ENCODE measurements at regions not wholly inside any gene's neighbourhood (a gene's known extent, or its start where the extent isn't known, plus 50 kb on each side); places are given as distances from the start of the nearest gene placed in this dataset.

DNA sequence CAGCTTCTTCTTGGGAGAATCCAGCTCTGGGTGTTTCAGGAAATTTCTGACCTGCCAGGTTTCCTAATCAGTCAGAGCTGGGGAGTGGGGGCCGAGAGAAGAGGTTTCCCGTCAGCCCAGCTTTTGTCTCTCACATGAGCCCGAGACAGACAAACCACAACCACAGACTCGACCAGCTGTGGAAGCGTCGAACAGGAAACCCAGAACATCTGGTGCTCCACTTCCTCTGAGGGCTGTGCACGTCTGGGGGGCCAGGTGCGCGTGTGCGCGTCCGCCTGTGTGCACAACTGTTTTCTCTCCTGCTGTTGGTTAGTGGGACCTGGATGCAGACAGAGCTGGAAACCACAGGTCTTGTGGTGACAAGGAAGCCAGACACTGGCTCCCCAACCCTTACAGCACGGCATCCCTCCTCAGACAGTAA lies 113.0 kb upstream of the SLC25A33 start (continued):
- TF ChIP-seq, protein P1, sequence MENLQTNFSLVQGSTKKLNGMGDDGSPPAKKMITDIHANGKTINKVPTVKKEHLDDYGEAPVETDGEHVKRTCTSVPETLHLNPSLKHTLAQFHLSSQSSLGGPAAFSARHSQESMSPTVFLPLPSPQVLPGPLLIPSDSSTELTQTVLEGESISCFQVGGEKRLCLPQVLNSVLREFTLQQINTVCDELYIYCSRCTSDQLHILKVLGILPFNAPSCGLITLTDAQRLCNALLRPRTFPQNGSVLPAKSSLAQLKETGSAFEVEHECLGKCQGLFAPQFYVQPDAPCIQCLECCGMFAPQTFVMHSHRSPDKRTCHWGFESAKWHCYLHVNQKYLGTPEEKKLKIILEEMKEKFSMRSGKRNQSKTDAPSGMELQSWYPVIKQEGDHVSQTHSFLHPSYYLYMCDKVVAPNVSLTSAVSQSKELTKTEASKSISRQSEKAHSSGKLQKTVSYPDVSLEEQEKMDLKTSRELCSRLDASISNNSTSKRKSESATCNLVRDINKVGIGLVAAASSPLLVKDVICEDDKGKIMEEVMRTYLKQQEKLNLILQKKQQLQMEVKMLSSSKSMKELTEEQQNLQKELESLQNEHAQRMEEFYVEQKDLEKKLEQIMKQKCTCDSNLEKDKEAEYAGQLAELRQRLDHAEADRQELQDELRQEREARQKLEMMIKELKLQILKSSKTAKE (IDR thresholded peaks at IDR 0.05; ENCODE audit: low read depth, poor library complexity, severe bottlenecking): peak; percentile 100
- TF ChIP-seq PAX8 (IDR thresholded peaks at IDR 0.05) (no peak), SPI1 (IDR thresholded peaks at IDR 0.05; ENCODE audit: borderline replicate concordance, insufficient read depth, low read depth, low read length) (peak; percentile 83), ESRRA (IDR thresholded peaks at IDR 0.05; ENCODE audit: low read length) (no peak), HDAC6 (IDR thresholded peaks at IDR 0.05; ENCODE audit: unreplicated experiment) (no peak), FOXM1 (IDR thresholded peaks at IDR 0.05; ENCODE audit: low read depth, low read length) (peak; percentile 97), DPF2 (IDR thresholded peaks at IDR 0.05) (peak; percentile 93), POLR2AphosphoS5 (IDR thresholded peaks at IDR 0.05; ENCODE audit: low read length) (peak; percentile 65; the same call in 1 of the 2 replicates), CEBPB (IDR thresholded peaks at IDR 0.05; ENCODE audit: borderline replicate concordance in 1 of 2, low read depth in 2 of 2, low read length in 2 of 2) (peak in 1 of 2 experiments; percentile 91; a peak in 2 of 4 replicates), EGR1 (IDR thresholded peaks at IDR 0.05; ENCODE audit: borderline replicate concordance in 1 of 2, low read depth in 2 of 2, low read length in 2 of 2) (peak in 1 of 2 experiments; percentile 49; a peak in 1 of 3 replicates), RUNX3 (IDR thresholded peaks at IDR 0.05; ENCODE audit: low read length) (peak; percentile 100), FOS (IDR thresholded peaks at IDR 0.05; ENCODE audit: borderline replicate concordance, extremely low read depth, insufficient read length) (no peak), NFXL1 (IDR thresholded peaks at IDR 0.05; ENCODE audit: borderline replicate concordance) (no peak), TBL1XR1 (IDR thresholded peaks at IDR 0.05; ENCODE audit: low read depth, low read length) (peak; percentile 96), CHD2 (IDR thresholded peaks at IDR 0.05; ENCODE audit: borderline replicate concordance, low read depth, low read length) (peak; percentile 82), LARP7 (IDR thresholded peaks at IDR 0.05) (peak; percentile 30; the same call in 1 of the 2 replicates), POLR2A (IDR thresholded peaks at IDR 0.05; ENCODE audit: low read depth, low read length) (no peak)
- TF ChIP-seq, protein P2, sequence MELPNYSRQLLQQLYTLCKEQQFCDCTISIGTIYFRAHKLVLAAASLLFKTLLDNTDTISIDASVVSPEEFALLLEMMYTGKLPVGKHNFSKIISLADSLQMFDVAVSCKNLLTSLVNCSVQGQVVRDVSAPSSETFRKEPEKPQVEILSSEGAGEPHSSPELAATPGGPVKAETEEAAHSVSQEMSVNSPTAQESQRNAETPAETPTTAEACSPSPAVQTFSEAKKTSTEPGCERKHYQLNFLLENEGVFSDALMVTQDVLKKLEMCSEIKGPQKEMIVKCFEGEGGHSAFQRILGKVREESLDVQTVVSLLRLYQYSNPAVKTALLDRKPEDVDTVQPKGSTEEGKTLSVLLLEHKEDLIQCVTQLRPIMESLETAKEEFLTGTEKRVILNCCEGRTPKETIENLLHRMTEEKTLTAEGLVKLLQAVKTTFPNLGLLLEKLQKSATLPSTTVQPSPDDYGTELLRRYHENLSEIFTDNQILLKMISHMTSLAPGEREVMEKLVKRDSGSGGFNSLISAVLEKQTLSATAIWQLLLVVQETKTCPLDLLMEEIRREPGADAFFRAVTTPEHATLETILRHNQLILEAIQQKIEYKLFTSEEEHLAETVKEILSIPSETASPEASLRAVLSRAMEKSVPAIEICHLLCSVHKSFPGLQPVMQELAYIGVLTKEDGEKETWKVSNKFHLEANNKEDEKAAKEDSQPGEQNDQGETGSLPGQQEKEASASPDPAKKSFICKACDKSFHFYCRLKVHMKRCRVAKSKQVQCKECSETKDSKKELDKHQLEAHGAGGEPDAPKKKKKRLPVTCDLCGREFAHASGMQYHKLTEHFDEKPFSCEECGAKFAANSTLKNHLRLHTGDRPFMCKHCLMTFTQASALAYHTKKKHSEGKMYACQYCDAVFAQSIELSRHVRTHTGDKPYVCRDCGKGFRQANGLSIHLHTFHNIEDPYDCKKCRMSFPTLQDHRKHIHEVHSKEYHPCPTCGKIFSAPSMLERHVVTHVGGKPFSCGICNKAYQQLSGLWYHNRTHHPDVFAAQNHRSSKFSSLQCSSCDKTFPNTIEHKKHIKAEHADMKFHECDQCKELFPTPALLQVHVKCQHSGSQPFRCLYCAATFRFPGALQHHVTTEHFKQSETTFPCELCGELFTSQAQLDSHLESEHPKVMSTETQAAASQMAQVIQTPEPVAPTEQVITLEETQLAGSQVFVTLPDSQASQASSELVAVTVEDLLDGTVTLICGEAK (IDR thresholded peaks at IDR 0.05; ENCODE audit: borderline replicate concordance): peak; percentile 68
- TF ChIP-seq, protein P3, sequence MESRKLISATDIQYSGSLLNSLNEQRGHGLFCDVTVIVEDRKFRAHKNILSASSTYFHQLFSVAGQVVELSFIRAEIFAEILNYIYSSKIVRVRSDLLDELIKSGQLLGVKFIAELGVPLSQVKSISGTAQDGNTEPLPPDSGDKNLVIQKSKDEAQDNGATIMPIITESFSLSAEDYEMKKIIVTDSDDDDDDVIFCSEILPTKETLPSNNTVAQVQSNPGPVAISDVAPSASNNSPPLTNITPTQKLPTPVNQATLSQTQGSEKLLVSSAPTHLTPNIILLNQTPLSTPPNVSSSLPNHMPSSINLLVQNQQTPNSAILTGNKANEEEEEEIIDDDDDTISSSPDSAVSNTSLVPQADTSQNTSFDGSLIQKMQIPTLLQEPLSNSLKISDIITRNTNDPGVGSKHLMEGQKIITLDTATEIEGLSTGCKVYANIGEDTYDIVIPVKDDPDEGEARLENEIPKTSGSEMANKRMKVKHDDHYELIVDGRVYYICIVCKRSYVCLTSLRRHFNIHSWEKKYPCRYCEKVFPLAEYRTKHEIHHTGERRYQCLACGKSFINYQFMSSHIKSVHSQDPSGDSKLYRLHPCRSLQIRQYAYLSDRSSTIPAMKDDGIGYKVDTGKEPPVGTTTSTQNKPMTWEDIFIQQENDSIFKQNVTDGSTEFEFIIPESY (IDR thresholded peaks at IDR 0.05): peak; percentile 13; the same call in 1 of the 2 replicates
- TF ChIP-seq, protein P4, sequence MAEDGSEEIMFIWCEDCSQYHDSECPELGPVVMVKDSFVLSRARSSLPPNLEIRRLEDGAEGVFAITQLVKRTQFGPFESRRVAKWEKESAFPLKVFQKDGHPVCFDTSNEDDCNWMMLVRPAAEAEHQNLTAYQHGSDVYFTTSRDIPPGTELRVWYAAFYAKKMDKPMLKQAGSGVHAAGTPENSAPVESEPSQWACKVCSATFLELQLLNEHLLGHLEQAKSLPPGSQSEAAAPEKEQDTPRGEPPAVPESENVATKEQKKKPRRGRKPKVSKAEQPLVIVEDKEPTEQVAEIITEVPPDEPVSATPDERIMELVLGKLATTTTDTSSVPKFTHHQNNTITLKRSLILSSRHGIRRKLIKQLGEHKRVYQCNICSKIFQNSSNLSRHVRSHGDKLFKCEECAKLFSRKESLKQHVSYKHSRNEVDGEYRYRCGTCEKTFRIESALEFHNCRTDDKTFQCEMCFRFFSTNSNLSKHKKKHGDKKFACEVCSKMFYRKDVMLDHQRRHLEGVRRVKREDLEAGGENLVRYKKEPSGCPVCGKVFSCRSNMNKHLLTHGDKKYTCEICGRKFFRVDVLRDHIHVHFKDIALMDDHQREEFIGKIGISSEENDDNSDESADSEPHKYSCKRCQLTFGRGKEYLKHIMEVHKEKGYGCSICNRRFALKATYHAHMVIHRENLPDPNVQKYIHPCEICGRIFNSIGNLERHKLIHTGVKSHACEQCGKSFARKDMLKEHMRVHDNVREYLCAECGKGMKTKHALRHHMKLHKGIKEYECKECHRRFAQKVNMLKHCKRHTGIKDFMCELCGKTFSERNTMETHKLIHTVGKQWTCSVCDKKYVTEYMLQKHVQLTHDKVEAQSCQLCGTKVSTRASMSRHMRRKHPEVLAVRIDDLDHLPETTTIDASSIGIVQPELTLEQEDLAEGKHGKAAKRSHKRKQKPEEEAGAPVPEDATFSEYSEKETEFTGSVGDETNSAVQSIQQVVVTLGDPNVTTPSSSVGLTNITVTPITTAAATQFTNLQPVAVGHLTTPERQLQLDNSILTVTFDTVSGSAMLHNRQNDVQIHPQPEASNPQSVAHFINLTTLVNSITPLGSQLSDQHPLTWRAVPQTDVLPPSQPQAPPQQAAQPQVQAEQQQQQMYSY (CRISPR knock-in tag; IDR thresholded peaks at IDR 0.05): no peak
